Ovary (tissue), 3 donors: ENCODE measurements at regions not wholly inside any gene's neighbourhood (a gene's known extent, or its start where the extent isn't known, plus 50 kb on each side); places are given as distances from the start of the nearest gene placed in this dataset.

Experiments
- EP300 ChIP-seq: sonication (generic); formaldehyde crosslinking; IDR thresholded peaks from one replicate; pipeline ENCODE4 v1.6.1; 2017; ENCODE audit warnings: antibody characterized with exemption
- TF ChIP-seq, protein P1 (sequence below), 3 donors: fragments of 450-650 bp in 2 of 3; fragments of 200-600 bp in 1 of 3; IDR thresholded peaks; one replicate each; pipeline versions ENCODE4 v1.5.1 to v1.8.0; 2016 to 2022; ENCODE audit warnings: antibody characterized with exemption in 3 of 3, mild to moderate bottlenecking in 1 of 3
- donor health status: DM: no; HTN: no; CAD: no.

DNA sequence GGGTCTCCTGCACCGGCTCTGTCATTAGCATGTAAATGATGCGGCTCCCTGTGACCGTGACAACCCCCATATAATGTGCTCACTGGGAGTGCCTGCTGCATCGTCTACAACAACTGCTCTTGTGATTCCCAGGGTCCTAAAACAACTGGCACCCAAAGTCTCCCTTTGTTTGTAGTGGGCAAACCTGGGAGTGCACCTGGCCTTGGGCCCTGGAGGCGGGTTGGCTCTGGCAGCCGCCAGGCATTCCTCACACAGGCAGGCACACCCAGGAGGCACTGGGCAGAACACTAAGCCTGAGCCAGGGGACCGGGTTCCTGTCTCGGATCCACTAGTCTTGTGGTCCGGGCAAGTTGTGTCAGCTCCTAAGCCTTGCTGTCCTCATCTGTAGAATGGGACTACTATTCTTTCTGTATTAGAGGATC lies 115.5 kb upstream of the GPR26 start:
- TF ChIP-seq, protein P1, sequence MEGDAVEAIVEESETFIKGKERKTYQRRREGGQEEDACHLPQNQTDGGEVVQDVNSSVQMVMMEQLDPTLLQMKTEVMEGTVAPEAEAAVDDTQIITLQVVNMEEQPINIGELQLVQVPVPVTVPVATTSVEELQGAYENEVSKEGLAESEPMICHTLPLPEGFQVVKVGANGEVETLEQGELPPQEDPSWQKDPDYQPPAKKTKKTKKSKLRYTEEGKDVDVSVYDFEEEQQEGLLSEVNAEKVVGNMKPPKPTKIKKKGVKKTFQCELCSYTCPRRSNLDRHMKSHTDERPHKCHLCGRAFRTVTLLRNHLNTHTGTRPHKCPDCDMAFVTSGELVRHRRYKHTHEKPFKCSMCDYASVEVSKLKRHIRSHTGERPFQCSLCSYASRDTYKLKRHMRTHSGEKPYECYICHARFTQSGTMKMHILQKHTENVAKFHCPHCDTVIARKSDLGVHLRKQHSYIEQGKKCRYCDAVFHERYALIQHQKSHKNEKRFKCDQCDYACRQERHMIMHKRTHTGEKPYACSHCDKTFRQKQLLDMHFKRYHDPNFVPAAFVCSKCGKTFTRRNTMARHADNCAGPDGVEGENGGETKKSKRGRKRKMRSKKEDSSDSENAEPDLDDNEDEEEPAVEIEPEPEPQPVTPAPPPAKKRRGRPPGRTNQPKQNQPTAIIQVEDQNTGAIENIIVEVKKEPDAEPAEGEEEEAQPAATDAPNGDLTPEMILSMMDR (IDR thresholded peaks at IDR 0.05): no peak
- TF ChIP-seq EP300: no peak
